MCF 10A (cell line): ENCODE measurements at regions not wholly inside any gene's neighbourhood (a gene's known extent, or its start where the extent isn't known, plus 50 kb on each side); places are given as distances from the start of the nearest gene placed in this dataset.
"Not testable (repeated sequence)": the region's sequence is repeated elsewhere in the genome, so short reads cannot be mapped to it uniquely, and the experiment has no call there.

Experiments used
- BruUV-seq: library from RNA; stranded (reverse); fragments of 400-500 nt; replicated peaks from 2 replicates; lab custom pipeline; 2021; lab: Mats Ljungman, UMichigan
- CTCF ChIA-PET: fragments of 300-600 bp; sonication (Branson Sonifier 250); formaldehyde crosslinking; extraction: SDS; loops from one replicate; lab custom pipeline; 2021; ENCODE audit warnings: antibody characterized with exemption, inconsistent platforms; lab: Yijun Ruan, JAX
- POLR2A ChIA-PET: fragments of 300-600, 350-650 bp; sonication (Branson Sonifier 250); formaldehyde crosslinking; extraction: SDS; loops from one replicate; lab custom pipeline; 2020; ENCODE audit warnings: antibody characterized with exemption, inconsistent platforms; lab: Yijun Ruan, JAX
- DNase-seq: peaks from one replicate; pipeline ENCODE4 v3.0.0-alpha.2; 2018; ENCODE audit not compliant: unreplicated experiment
- H3K27ac Mint-ChIP-seq: one replicate; pipeline ENCODE4 v1.8.0; 2022; ENCODE audit warnings: mild to moderate bottlenecking, low read depth, mixed read lengths; ENCODE audit not compliant: unreplicated experiment
- H3K27me3 Mint-ChIP-seq: one replicate; pipeline ENCODE4 v1.8.0; 2022; ENCODE audit warnings: mixed read lengths; ENCODE audit not compliant: insufficient read depth, unreplicated experiment
- H3K36me3 Mint-ChIP-seq: one replicate; pipeline ENCODE4 v1.8.0; 2022; ENCODE audit warnings: mild to moderate bottlenecking, moderate library complexity, mixed read lengths; ENCODE audit not compliant: insufficient read depth, unreplicated experiment
- H3K4me1 Mint-ChIP-seq: one replicate; pipeline ENCODE4 v1.8.0; 2022; ENCODE audit warnings: mixed read lengths; ENCODE audit not compliant: insufficient read depth, unreplicated experiment
- H3K4me3 Mint-ChIP-seq: one replicate; pipeline ENCODE4 v1.8.0; 2022; ENCODE audit warnings: mild to moderate bottlenecking, moderate library complexity, mixed read lengths; ENCODE audit not compliant: unreplicated experiment
- H3K9me3 Mint-ChIP-seq: one replicate; pipeline ENCODE4 v1.8.0; 2022; ENCODE audit warnings: mixed read lengths; ENCODE audit not compliant: unreplicated experiment
- intact Hi-C: fragments of 100-400 bp; cut with micrococcal nuclease; formaldehyde crosslinking; loops from 2 replicates; pipeline ENCODE4 v1.14.1; 2022
- TF ChIP-seq, protein P1 (sequence below): fragments of 200-600 bp; IDR thresholded peaks from one replicate; pipeline ENCODE4 v1.8.0; 2022; ENCODE audit warnings: antibody characterized with exemption, mild to moderate bottlenecking; ENCODE audit not compliant: unreplicated experiment

- H3K9me3 Mint-ChIP-seq: no peaks in the 10 kb centered on the region
- intact Hi-C loops: no loop called here
- no TSS peak for BruUV-seq
- ChIA-PET CTCF (no interaction called here), POLR2A (no interaction called here)
- TF ChIP-seq, protein P1, sequence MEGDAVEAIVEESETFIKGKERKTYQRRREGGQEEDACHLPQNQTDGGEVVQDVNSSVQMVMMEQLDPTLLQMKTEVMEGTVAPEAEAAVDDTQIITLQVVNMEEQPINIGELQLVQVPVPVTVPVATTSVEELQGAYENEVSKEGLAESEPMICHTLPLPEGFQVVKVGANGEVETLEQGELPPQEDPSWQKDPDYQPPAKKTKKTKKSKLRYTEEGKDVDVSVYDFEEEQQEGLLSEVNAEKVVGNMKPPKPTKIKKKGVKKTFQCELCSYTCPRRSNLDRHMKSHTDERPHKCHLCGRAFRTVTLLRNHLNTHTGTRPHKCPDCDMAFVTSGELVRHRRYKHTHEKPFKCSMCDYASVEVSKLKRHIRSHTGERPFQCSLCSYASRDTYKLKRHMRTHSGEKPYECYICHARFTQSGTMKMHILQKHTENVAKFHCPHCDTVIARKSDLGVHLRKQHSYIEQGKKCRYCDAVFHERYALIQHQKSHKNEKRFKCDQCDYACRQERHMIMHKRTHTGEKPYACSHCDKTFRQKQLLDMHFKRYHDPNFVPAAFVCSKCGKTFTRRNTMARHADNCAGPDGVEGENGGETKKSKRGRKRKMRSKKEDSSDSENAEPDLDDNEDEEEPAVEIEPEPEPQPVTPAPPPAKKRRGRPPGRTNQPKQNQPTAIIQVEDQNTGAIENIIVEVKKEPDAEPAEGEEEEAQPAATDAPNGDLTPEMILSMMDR: no peak
- H3K36me3 Mint-ChIP-seq: peaks cover 6% of the 10 kb centered on the region
- H3K27ac Mint-ChIP-seq: no peak overlapping the region
- H3K4me3 Mint-ChIP-seq: no peak overlapping the region
- H3K27me3 Mint-ChIP-seq: no peaks in the 10 kb centered on the region
- H3K4me1 Mint-ChIP-seq: no peaks in the 10 kb centered on the region
- no peak for DNase-seq
These were observed 179.8 kb upstream of the NOX3 start for GRCh38 chr6:155635416-155635815.

GRCh38 chr6:155630085-155630484, 174.4 kb upstream of the NOX3 start:
- H3K4me1 Mint-ChIP-seq: no peaks in the 10 kb centered on the region
- CTCF ChIA-PET: no interaction called here
- no peak overlapping the region for H3K4me3 Mint-ChIP-seq
- no peak overlapping the region for H3K27ac Mint-ChIP-seq
- peaks cover 7% of the 10 kb centered on the region for H3K9me3 Mint-ChIP-seq
- no peak for DNase-seq
- H3K36me3 Mint-ChIP-seq: peaks cover 6% of the 10 kb centered on the region
- no TSS peak for BruUV-seq
- H3K27me3 Mint-ChIP-seq: no peaks in the 10 kb centered on the region
- intact Hi-C loops: no loop called here
- TF ChIP-seq, protein P1: no peak
- POLR2A ChIA-PET: no interaction called here

GRCh38 chr6:155629652-155630051, 174.0 kb upstream of the NOX3 start:
- Mint-ChIP-seq H3K27me3 (no peaks in the 10 kb centered on the region), H3K9me3 (peaks cover 7% of the 10 kb centered on the region), H3K36me3 (peaks cover 6% of the 10 kb centered on the region), H3K4me3 (no peak overlapping the region), H3K4me1 (no peaks in the 10 kb centered on the region), H3K27ac (no peak overlapping the region)
- no peak for DNase-seq
- TF ChIP-seq, protein P1: no peak
- CTCF ChIA-PET: no interaction called here
- intact Hi-C loops: no loop called here
- BruUV-seq: no TSS peak
- POLR2A ChIA-PET: no interaction called here

DNA sequence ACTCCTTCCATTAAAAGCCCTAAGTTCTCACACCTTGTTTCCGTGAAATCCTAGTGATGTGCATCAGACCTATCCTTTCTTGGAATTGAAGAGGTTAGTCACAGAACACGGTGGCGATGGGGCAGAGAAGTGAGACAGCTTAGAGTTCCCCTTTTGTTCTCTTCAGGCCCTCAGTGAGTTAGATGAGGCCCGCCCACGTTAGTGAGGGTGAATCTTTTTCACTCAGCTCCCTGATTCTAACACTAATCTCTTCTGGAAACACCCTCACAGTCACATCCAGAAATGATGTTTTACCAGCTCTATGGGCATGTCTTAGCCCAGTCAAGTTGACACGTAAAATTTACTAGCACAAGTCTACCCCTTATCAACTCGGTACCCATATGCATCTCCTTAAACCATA, 172.7 kb upstream of the NOX3 start:
- Mint-ChIP-seq H3K9me3 (peaks cover 7% of the 10 kb centered on the region), H3K4me3 (no peak overlapping the region), H3K4me1 (no peaks in the 10 kb centered on the region), H3K27ac (no peak overlapping the region), H3K27me3 (no peaks in the 10 kb centered on the region), H3K36me3 (peaks cover 6% of the 10 kb centered on the region)
- intact Hi-C loops: no loop called here
- no peak for DNase-seq
- TF ChIP-seq, protein P1: no peak
- POLR2A ChIA-PET: interaction anchor here (0.6 kb wide), 1 partner anchor 327 kb away, joined by 3 read pairs; no protein-coding TSS in a partner anchor
- no TSS peak for BruUV-seq
- CTCF ChIA-PET: interaction anchor here (1.0 kb wide), 1 partner anchor 23 kb away, joined by 3 read pairs; no protein-coding TSS in a partner anchor

GRCh38 chr6:155627722-155628212, 172.1 kb upstream of the NOX3 start:
- CTCF ChIA-PET: interaction anchor here (1.0 kb wide), 1 partner anchor 23 kb away, joined by 3 read pairs; no protein-coding TSS in a partner anchor
- intact Hi-C loops, H3K36me3 Mint-ChIP-seq, BruUV-seq, H3K4me3 Mint-ChIP-seq, DNase-seq, H3K27me3 Mint-ChIP-seq, H3K4me1 Mint-ChIP-seq, H3K27ac Mint-ChIP-seq, H3K9me3 Mint-ChIP-seq: not testable (repeated sequence)
- POLR2A ChIA-PET: interaction anchor here (0.6 kb wide), 1 partner anchor 327 kb away, joined by 3 read pairs; no protein-coding TSS in a partner anchor
